ENCODE measurements at regions not wholly inside any gene's neighbourhood (a gene's known extent, or its start where the extent isn't known, plus 50 kb on each side); places are given as distances from the start of the nearest gene placed in this dataset.

DNA sequence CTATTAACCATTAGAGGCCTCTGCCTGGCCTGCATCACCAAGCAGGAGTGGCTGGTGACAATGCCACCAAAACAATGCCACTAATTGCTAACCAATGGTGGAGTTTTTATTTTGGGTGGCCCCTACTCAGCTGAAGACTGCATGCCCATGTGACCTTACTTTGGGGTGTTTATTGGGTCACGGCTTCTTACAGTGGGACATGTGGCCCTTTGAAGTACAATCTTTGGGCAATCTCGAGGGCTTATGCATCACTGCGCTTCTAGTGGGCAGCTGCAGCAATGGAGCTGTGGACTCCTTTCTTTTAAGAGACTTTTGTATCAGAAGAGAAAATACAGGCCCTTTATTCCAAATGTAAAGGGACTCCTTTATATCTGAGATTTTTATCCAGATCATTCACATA, 85.7 kb downstream of the IGLL5 start:
- ATAC-seq (no peak), DNase-seq (no peak)
- peaks cover 0 to 29% of the 10 kb centered on the region in 2 donors for H3K27me3 ChIP-seq
- TF ChIP-seq, protein P1, sequence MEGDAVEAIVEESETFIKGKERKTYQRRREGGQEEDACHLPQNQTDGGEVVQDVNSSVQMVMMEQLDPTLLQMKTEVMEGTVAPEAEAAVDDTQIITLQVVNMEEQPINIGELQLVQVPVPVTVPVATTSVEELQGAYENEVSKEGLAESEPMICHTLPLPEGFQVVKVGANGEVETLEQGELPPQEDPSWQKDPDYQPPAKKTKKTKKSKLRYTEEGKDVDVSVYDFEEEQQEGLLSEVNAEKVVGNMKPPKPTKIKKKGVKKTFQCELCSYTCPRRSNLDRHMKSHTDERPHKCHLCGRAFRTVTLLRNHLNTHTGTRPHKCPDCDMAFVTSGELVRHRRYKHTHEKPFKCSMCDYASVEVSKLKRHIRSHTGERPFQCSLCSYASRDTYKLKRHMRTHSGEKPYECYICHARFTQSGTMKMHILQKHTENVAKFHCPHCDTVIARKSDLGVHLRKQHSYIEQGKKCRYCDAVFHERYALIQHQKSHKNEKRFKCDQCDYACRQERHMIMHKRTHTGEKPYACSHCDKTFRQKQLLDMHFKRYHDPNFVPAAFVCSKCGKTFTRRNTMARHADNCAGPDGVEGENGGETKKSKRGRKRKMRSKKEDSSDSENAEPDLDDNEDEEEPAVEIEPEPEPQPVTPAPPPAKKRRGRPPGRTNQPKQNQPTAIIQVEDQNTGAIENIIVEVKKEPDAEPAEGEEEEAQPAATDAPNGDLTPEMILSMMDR (IDR thresholded peaks at IDR 0.05), result no peak
- H3K36me3 ChIP-seq, result no peaks in the 10 kb centered on the region
- no peak overlapping the region for H3K4me3 ChIP-seq
- H3K4me1 ChIP-seq, result no peaks in the 10 kb centered on the region
- no peaks in the 10 kb centered on the region for H3K9me3 ChIP-seq
- H3K27ac ChIP-seq, result no peak overlapping the region
- intact Hi-C loops (cut with DNase I), result no loop called here

DNA sequence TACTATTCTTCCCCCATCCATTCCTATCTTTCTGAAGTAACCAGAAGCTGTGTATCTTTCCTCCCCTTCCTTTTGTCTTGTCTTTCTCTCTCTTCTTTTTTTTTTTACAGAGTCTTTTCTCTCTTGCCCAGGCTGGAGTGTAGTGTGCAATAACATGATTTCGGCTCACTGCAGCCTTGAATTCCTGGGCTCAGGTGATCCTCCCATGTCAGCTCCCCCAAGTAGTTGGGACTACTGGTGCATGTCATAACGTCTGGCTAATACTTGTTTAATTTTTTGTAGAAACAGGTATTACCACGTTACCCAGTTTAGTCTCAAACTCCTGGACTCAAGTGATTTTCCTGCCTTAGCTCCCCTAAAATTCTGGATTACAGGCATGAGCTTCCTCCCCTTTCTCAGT, 86.5 kb downstream of the IGLL5 start:
- H3K4me1 ChIP-seq, result no peaks in the 10 kb centered on the region
- TF ChIP-seq, protein P1 (IDR thresholded peaks at IDR 0.05), result no peak
- H3K9me3 ChIP-seq, result no peaks in the 10 kb centered on the region
- no peak for ATAC-seq
- peaks cover 0 to 20% of the 10 kb centered on the region in 2 donors for H3K27me3 ChIP-seq
- intact Hi-C loops (cut with DNase I), result no loop called here
- H3K36me3 ChIP-seq, result no peaks in the 10 kb centered on the region
- H3K4me3 ChIP-seq, result no peak overlapping the region
- no peak overlapping the region for H3K27ac ChIP-seq
- no peak for DNase-seq

DNA sequence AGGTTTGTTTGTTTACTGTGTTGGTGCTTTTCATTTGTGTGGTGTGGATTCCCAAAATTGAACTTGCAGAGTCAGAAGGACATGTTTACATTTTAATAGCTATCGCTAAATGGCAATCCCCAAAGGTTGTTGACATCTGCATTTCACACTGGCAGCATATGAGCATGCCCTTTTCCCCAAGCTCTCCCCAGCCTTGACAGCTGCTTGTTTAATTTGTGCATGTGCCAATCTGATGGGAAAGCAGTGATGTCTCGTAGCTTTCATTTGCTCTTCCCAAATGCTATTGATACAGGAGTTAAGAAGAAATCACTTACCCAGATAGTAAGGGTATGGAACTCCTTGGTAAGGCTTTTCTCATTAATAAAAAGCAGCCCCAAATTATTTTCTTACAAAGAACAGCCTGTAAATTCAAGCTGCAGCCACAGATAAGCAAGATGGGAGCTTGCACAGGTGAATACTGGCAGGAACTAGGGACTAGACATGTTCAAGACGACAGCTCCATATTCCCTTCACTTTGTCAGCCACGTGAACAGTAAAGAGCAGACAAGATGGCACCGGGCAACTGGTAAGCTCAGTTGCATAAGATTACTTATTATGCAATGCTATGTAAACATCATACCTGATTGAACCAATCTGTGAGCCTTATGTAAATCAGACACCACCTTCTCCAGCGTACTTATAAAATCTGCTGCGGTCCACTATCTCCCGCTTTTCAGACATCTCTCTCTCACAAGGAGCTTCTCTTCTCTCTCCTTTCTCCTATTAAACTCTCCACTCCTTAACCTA, 87.4 kb downstream of the IGLL5 start:
- H3K9me3 ChIP-seq, result peaks cover 0 to 8% of the 10 kb centered on the region in 2 donors
- peaks cover 0 to 19% of the 10 kb centered on the region in 2 donors for H3K27me3 ChIP-seq
- H3K4me1 ChIP-seq, result no peaks in the 10 kb centered on the region
- DNase-seq (no peak), ATAC-seq (no peak)
- H3K4me3 ChIP-seq, result no peak overlapping the region
- no peaks in the 10 kb centered on the region for H3K36me3 ChIP-seq
- no peak overlapping the region for H3K27ac ChIP-seq
- intact Hi-C loops (cut with DNase I), result no loop called here
- TF ChIP-seq, protein P1 (IDR thresholded peaks at IDR 0.05), result no peak

DNA sequence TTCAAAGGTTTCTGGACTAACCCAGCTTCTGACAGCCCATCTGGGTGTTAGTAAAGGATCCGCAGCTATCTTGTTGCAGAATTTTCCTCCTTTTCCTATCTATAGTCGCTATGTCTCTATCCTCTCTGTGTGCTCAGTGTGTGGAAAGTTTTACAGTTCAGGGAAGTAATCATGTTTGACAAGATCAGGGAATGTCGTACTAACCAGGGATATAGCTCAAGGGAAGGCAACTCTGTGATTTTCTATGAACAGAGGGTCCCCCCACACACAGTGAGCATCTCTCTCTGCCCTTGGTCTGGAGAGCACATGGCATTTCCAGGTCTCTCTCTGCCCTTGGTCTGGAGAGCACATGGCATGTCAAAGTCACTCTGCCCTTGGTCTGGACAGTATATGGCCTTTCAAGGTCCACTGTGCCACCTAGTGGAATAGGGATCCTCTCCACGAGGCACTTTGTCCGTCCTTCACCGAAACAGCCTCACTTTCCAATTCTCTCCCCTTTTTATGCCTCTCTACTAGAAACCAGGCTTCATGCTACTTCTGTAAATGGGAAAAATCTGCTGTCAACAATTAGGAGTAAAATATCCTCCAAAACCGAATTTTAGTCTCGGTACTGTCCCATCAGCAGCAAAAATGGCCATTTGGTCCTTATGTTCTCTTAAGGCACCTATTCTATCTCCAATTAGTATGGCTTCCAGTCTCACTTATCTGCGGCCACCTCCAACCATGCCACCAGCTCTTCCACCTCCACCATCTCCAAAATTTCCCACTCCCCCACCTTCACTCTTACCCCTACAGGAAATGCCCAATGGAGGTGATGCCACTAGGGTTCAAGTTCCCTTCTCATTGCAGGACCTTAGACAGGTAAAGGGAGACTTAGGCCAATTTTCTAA, 88.7 kb downstream of the IGLL5 start:
- H3K27ac ChIP-seq, result no peak overlapping the region
- DNase-seq (no peak), ATAC-seq (no peak)
- no peaks in the 10 kb centered on the region for H3K4me1 ChIP-seq
- intact Hi-C loops (cut with DNase I), result no loop called here
- H3K9me3 ChIP-seq, result peaks cover 0 to 20% of the 10 kb centered on the region in 2 donors
- no peak overlapping the region for H3K4me3 ChIP-seq
- H3K27me3 ChIP-seq, result peaks cover 0 to 16% of the 10 kb centered on the region in 2 donors
- TF ChIP-seq, protein P1 (IDR thresholded peaks at IDR 0.05), result no peak
- H3K36me3 ChIP-seq, result no peaks in the 10 kb centered on the region

Measured in left lung (tissue), 4 donors.